ENCODE measurements at regions not wholly inside any gene's neighbourhood (a gene's known extent, or its start where the extent isn't known, plus 50 kb on each side); places are given as distances from the start of the nearest gene placed in this dataset.

- DNase-seq (ENCODE audit: low read depth) = no peak
- TF ChIP-seq CTCF (conservative IDR thresholded peaks at IDR 0.05; ENCODE audit: low read depth, low read length) = no peak
- H3K4me3 ChIP-seq (ENCODE audit: low read length) = no peak overlapping the region
Observed at GRCh38 chr6:90397047-90397446, 100.4 kb upstream of the BACH2 start.

GRCh38 chr6:90393232-90393884 lies 96.7 kb upstream of the BACH2 start:
- TF ChIP-seq CTCF (conservative IDR thresholded peaks at IDR 0.05; ENCODE audit: low read depth, low read length) = peak; percentile 85
- no peak for DNase-seq (ENCODE audit: low read depth)
- H3K4me3 ChIP-seq (ENCODE audit: low read length) = no peak overlapping the region

GRCh38 chr6:90390379-90390778 lies 93.7 kb upstream of the BACH2 start:
- no peak for DNase-seq (ENCODE audit: low read depth)
- H3K4me3 ChIP-seq (ENCODE audit: low read length) = no peak overlapping the region
- TF ChIP-seq CTCF (conservative IDR thresholded peaks at IDR 0.05; ENCODE audit: low read depth, low read length) = no peak

- TF ChIP-seq CTCF (conservative IDR thresholded peaks at IDR 0.05; ENCODE audit: low read depth, low read length) = no peak
- H3K4me3 ChIP-seq (ENCODE audit: low read length) = no peak overlapping the region
- no peak for DNase-seq (ENCODE audit: low read depth)
Observed at GRCh38 chr6:90388395-90388794, 91.8 kb upstream of the BACH2 start.

- H3K4me3 ChIP-seq (ENCODE audit: low read length) = no peak overlapping the region
- TF ChIP-seq CTCF (conservative IDR thresholded peaks at IDR 0.05; ENCODE audit: low read depth, low read length) = no peak
- DNase-seq (ENCODE audit: low read depth) = no peak
Observed at GRCh38 chr6:90387826-90388225, 91.2 kb upstream of the BACH2 start.

GRCh38 chr6:90387383-90387775 lies 90.7 kb upstream of the BACH2 start:
- no peak for TF ChIP-seq CTCF (conservative IDR thresholded peaks at IDR 0.05; ENCODE audit: low read depth, low read length)
- no peak for DNase-seq (ENCODE audit: low read depth)
- H3K4me3 ChIP-seq (ENCODE audit: low read length) = no peak overlapping the region

Measured in retinal pigment epithelial cell (primary cell).